ENCODE measurements at regions not wholly inside any gene's neighbourhood (a gene's known extent, or its start where the extent isn't known, plus 50 kb on each side); places are given as distances from the start of the nearest gene placed in this dataset.

- H3K4me2 ChIP-seq (ENCODE audit: unreplicated experiment): no peak overlapping the region
- no peak overlapping the region for H3K9ac ChIP-seq
- H3K27me3 ChIP-seq (replicated peaks; ENCODE audit: insufficient read depth): no peaks in the 10 kb centered on the region
- H3K27ac ChIP-seq: no peak overlapping the region
- H3K4me1 ChIP-seq (ENCODE audit: insufficient read depth): no peaks in the 10 kb centered on the region
- TF ChIP-seq EZH2 (IDR thresholded peaks at IDR 0.05; ENCODE audit: insufficient read depth, poor library complexity, severe bottlenecking) (no peak), EZH2phosphoT487 (IDR thresholded peaks at IDR 0.05; ENCODE audit: insufficient read depth, low read depth) (no peak)
- no peaks in the 10 kb centered on the region for H3F3A ChIP-seq (ENCODE audit: insufficient read depth)
- H2AFZ ChIP-seq: no peak overlapping the region
- no peaks in the 10 kb centered on the region for H4K20me1 ChIP-seq (ENCODE audit: insufficient read depth)
- 79 to 86% methylated on average over 3 of the region's 3 CpGs for WGBS, 2 experiments (ENCODE audit: low coverage in 1 of 2, low lambda C conversion rate in 2 of 2, missing lambda C conversion rate in 2 of 2)
- DNase-seq: no peak
- H3K4me3 ChIP-seq: no peak overlapping the region
- H3K79me2 ChIP-seq (ENCODE audit: insufficient read depth): no peaks in the 10 kb centered on the region
- no peaks in the 10 kb centered on the region for H3K9me3 ChIP-seq (ENCODE audit: low read depth)
- no peaks in the 10 kb centered on the region for H3K9me2 ChIP-seq (ENCODE audit: insufficient read depth)
- H3K36me3 ChIP-seq (ENCODE audit: low read depth): no peaks in the 10 kb centered on the region
- in situ Hi-C loops (cut with MboI): no loop called here
Observed at GRCh38 chr2:71773218-71773617, 319.9 kb downstream of the DYSF start.

- in situ Hi-C loops (cut with MboI): no loop called here
- Histone ChIP-seq H2AFZ (no peak overlapping the region), H3K9me3 (ENCODE audit: low read depth) (no peaks in the 10 kb centered on the region), H3K4me1 (ENCODE audit: insufficient read depth) (no peaks in the 10 kb centered on the region), H3K27me3 (replicated peaks; ENCODE audit: insufficient read depth) (no peaks in the 10 kb centered on the region), H3K4me3 (no peak overlapping the region), H3K36me3 (ENCODE audit: low read depth) (no peaks in the 10 kb centered on the region), H3K4me2 (ENCODE audit: unreplicated experiment) (no peak overlapping the region), H3K9ac (no peak overlapping the region), H3K79me2 (ENCODE audit: insufficient read depth) (no peaks in the 10 kb centered on the region), H3K27ac (no peak overlapping the region), H3K9me2 (ENCODE audit: insufficient read depth) (no peaks in the 10 kb centered on the region), H3F3A (ENCODE audit: insufficient read depth) (no peaks in the 10 kb centered on the region), H4K20me1 (ENCODE audit: insufficient read depth) (no peaks in the 10 kb centered on the region)
- 94 to 96% methylated on average over 4 of the region's 4 CpGs for WGBS, 2 experiments (ENCODE audit: low coverage in 1 of 2, low lambda C conversion rate in 2 of 2, missing lambda C conversion rate in 2 of 2)
- DNase-seq: no peak
- TF ChIP-seq EZH2 (IDR thresholded peaks at IDR 0.05; ENCODE audit: insufficient read depth, poor library complexity, severe bottlenecking) (no peak), EZH2phosphoT487 (IDR thresholded peaks at IDR 0.05; ENCODE audit: insufficient read depth, low read depth) (no peak)
Observed at GRCh38 chr2:71772510-71773172, 319.3 kb downstream of the DYSF start.

GRCh38 chr2:71767663-71768062 is 314.3 kb downstream of the DYSF start:
- Histone ChIP-seq H4K20me1 (ENCODE audit: insufficient read depth) (no peaks in the 10 kb centered on the region), H3K27me3 (replicated peaks; ENCODE audit: insufficient read depth) (no peaks in the 10 kb centered on the region), H3F3A (ENCODE audit: insufficient read depth) (no peaks in the 10 kb centered on the region), H3K9me2 (ENCODE audit: insufficient read depth) (no peaks in the 10 kb centered on the region), H3K36me3 (ENCODE audit: low read depth) (no peaks in the 10 kb centered on the region), H3K4me2 (ENCODE audit: unreplicated experiment) (no peak overlapping the region), H3K9ac (no peak overlapping the region), H3K4me3 (no peak overlapping the region), H3K27ac (no peak overlapping the region), H3K79me2 (ENCODE audit: insufficient read depth) (no peaks in the 10 kb centered on the region), H3K4me1 (ENCODE audit: insufficient read depth) (no peaks in the 10 kb centered on the region), H2AFZ (no peak overlapping the region), H3K9me3 (ENCODE audit: low read depth) (no peaks in the 10 kb centered on the region)
- DNase-seq: no peak
- TF ChIP-seq EZH2 (IDR thresholded peaks at IDR 0.05; ENCODE audit: insufficient read depth, poor library complexity, severe bottlenecking) (no peak), EZH2phosphoT487 (IDR thresholded peaks at IDR 0.05; ENCODE audit: insufficient read depth, low read depth) (no peak)
- in situ Hi-C loops (cut with MboI): no loop called here
- 86 to 88% methylated on average over 1 of the region's 1 CpG for WGBS, 2 experiments (ENCODE audit: low coverage in 1 of 2, low lambda C conversion rate in 2 of 2, missing lambda C conversion rate in 2 of 2)

- WGBS, 2 experiments (ENCODE audit: low coverage in 1 of 2, low lambda C conversion rate in 2 of 2, missing lambda C conversion rate in 2 of 2): 45 to 51% methylated on average over 6 of the region's 6 CpGs
- H3K9me3 ChIP-seq (ENCODE audit: low read depth): no peaks in the 10 kb centered on the region
- in situ Hi-C loops (cut with MboI): no loop called here
Observed at GRCh38 chr2:71759060-71759459, 305.7 kb downstream of the DYSF start.

More at GRCh38 chr2:71759060-71759459, 305.7 kb downstream of the DYSF start:
- peaks cover 18% of the 10 kb centered on the region for H3K4me1 ChIP-seq (ENCODE audit: insufficient read depth)
- no peaks in the 10 kb centered on the region for H3K36me3 ChIP-seq (ENCODE audit: low read depth)
- no peaks in the 10 kb centered on the region for H4K20me1 ChIP-seq (ENCODE audit: insufficient read depth)
- H3K9me2 ChIP-seq (ENCODE audit: insufficient read depth): no peaks in the 10 kb centered on the region
- no peak overlapping the region for H3K9ac ChIP-seq
- no peak overlapping the region for H3K27ac ChIP-seq
- no peak overlapping the region for H3K4me3 ChIP-seq
- no peak overlapping the region for H2AFZ ChIP-seq
- H3K79me2 ChIP-seq (ENCODE audit: insufficient read depth): no peaks in the 10 kb centered on the region
- no peak for TF ChIP-seq EZH2 (IDR thresholded peaks at IDR 0.05; ENCODE audit: insufficient read depth, poor library complexity, severe bottlenecking)
- no peak for TF ChIP-seq EZH2phosphoT487 (IDR thresholded peaks at IDR 0.05; ENCODE audit: insufficient read depth, low read depth)
- no peak for DNase-seq
- H3F3A ChIP-seq (ENCODE audit: insufficient read depth): peaks cover 13% of the 10 kb centered on the region; the same call in 1 of the 2 replicates
- no peak overlapping the region for H3K4me2 ChIP-seq (ENCODE audit: unreplicated experiment)
- H3K27me3 ChIP-seq (replicated peaks; ENCODE audit: insufficient read depth): no peaks in the 10 kb centered on the region

Data from GM23248 (cell line).